Panc1 (cell line): ENCODE measurements at regions not wholly inside any gene's neighbourhood (a gene's known extent, or its start where the extent isn't known, plus 50 kb on each side); places are given as distances from the start of the nearest gene placed in this dataset.

Experiments
- CTCF ChIP-seq: fragments of 450-650 bp; IDR thresholded peaks from 2 replicates; pipeline ENCODE4 v1.5.1; 2017; ENCODE audit warnings: mild to moderate bottlenecking
- POLR2AphosphoS5 ChIP-seq: IDR thresholded peaks from 2 replicates; pipeline ENCODE4 v1.6.1; 2012; ENCODE audit warnings: mild to moderate bottlenecking, low read depth, low read length, moderate library complexity
- REST ChIP-seq, 2 experiments: IDR thresholded peaks; 2 replicates each; pipeline ENCODE4 v1.6.1; 2011 to 2012; ENCODE audit warnings: low read depth in 2 of 2, control low read depth in 1 of 2, low read length in 1 of 2, mild to moderate bottlenecking in 1 of 2, moderate library complexity in 1 of 2; ENCODE audit not compliant: insufficient read depth in 1 of 2
- SIN3A ChIP-seq: IDR thresholded peaks from 2 replicates; pipeline ENCODE4 v1.6.1; 2012; ENCODE audit warnings: low read depth, mild to moderate bottlenecking, low read length, moderate library complexity, borderline replicate concordance; ENCODE audit not compliant: insufficient read depth
- TCF7L2 ChIP-seq: IDR thresholded peaks from 2 replicates; pipeline ENCODE4 v1.6.1; 2011; ENCODE audit warnings: mild to moderate bottlenecking, low read depth, low read length, inconsistent platforms

- TF ChIP-seq CTCF (no peak), REST (IDR thresholded peaks at IDR 0.05; ENCODE audit: insufficient read depth in 1 of 2, low read depth in 2 of 2, low read length in 1 of 2) (no peak), TCF7L2 (no peak), POLR2AphosphoS5 (no peak), SIN3A (no peak)
Observed at GRCh38 chr6:71459162-71459561, 170.6 kb downstream of the OGFRL1 start.
